Tibial artery (tissue), 4 donors: ENCODE measurements at regions not wholly inside any gene's neighbourhood (a gene's known extent, or its start where the extent isn't known, plus 50 kb on each side); places are given as distances from the start of the nearest gene placed in this dataset.

ENCODE experiments used
- DNase-seq, 2 donors: peaks; one replicate each; pipeline ENCODE4 v3.0.0-alpha.2; 2019
- H3K27ac ChIP-seq, 2 donors: fragments of 200-600 bp; sonication (generic) in 1 of 2; 1 replicate in 1 of 2; 2 replicates in 1 of 2; pipeline ENCODE4 v1.5.1; 2018 to 2019; ENCODE audit warnings: mild to moderate bottlenecking in 1 of 2
- H3K27me3 ChIP-seq, 2 donors: fragments of 200-600 bp; sonication (generic) in 1 of 2; one replicate each; pipeline versions ENCODE4 v1.5.1 to v1.6.0; 2016 to 2019
- H3K36me3 ChIP-seq, 3 donors: fragments of 200-600 bp; sonication (generic) in 2 of 3; one replicate each; pipeline ENCODE4 v1.5.1; 2016 to 2019; ENCODE audit warnings: mild to moderate bottlenecking in 2 of 3
- H3K4me1 ChIP-seq, 4 donors: fragments of 200-600 bp; sonication (generic) in 2 of 4; 1 replicate in 3 of 4; 2 replicates in 1 of 4; pipeline ENCODE4 v1.5.1; 2016 to 2019
- H3K4me3 ChIP-seq, 2 donors: fragments of 200-600 bp; sonication (generic) in 1 of 2; 1 replicate in 1 of 2; 2 replicates in 1 of 2; pipeline ENCODE4 v1.5.1; 2018 to 2019; ENCODE audit warnings: mild to moderate bottlenecking in 2 of 2
- H3K9me3 ChIP-seq, 3 donors: fragments of 200-600 bp; sonication (generic) in 1 of 3; one replicate each; pipeline ENCODE4 v1.5.1; 2016 to 2019
- intact Hi-C: fragments of 100-400 bp; cut with DNase I; formaldehyde crosslinking; loops from one replicate; pipeline ENCODE4 v1.15.0; 2023; ENCODE audit warnings: low total_unique reads
- TF ChIP-seq, protein P1 (sequence below), 2 experiments: fragments of 200-600 bp in 1 of 2; fragments of 450-650 bp in 1 of 2; IDR thresholded peaks; one replicate each; pipeline ENCODE4 v1.5.1; 2017 to 2019; ENCODE audit warnings: antibody characterized with exemption in 2 of 2, mild to moderate bottlenecking in 1 of 2, moderate library complexity in 1 of 2

DNA sequence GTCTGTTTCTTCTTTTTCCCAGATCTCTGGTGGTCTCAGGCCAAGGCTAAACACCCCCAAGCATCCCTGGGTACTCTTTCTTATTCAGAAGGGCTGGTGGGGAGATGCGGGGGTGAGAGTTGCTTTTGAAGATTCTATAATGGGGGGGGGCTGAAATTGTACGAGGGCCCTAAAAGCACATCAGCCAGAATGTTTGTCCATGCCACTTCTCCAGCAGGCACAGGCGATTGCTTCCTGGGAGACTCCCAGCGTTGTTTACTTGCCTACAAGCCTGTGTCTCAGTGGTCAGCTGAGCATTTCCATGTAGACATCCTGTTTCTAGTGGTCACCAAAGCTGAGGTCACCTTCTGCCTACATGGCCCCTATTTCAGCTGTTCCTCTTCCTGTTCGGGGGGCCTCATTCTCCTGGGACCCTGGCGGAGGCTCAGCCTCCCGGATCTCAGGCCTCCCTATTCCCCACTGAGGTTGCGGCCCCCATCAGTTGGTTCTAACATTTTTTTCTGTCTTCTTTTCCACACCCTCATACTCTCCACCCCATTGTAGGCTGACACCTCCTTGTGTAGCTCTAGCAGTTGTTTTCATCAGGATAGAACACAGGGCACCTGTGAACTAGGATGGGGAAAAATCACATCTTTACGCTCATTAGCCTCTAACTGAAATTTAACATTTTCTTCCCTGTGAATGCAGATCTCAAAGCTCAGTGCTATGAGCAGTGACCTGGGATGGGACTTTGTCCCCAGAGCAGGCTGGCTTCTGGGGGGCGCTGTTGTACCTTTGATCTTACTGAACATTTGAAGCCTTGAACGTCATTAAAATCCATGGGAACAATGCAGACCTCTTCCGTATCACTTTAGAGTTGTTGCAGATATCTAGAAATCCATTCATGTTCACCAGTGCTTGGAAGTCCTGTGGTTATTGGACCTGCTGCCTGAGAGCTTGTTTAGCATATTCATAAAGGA lies 286.5 kb downstream of the GLRX3 start:
- Histone ChIP-seq H3K4me1 (no peaks in the 10 kb centered on the region), H3K27ac (no peak overlapping the region), H3K4me3 (no peak overlapping the region), H3K36me3 (no peaks in the 10 kb centered on the region), H3K9me3 (no peaks in the 10 kb centered on the region), H3K27me3 (no peaks in the 10 kb centered on the region)
- intact Hi-C loops = no loop called here
- no peak for DNase-seq
- TF ChIP-seq, protein P1, sequence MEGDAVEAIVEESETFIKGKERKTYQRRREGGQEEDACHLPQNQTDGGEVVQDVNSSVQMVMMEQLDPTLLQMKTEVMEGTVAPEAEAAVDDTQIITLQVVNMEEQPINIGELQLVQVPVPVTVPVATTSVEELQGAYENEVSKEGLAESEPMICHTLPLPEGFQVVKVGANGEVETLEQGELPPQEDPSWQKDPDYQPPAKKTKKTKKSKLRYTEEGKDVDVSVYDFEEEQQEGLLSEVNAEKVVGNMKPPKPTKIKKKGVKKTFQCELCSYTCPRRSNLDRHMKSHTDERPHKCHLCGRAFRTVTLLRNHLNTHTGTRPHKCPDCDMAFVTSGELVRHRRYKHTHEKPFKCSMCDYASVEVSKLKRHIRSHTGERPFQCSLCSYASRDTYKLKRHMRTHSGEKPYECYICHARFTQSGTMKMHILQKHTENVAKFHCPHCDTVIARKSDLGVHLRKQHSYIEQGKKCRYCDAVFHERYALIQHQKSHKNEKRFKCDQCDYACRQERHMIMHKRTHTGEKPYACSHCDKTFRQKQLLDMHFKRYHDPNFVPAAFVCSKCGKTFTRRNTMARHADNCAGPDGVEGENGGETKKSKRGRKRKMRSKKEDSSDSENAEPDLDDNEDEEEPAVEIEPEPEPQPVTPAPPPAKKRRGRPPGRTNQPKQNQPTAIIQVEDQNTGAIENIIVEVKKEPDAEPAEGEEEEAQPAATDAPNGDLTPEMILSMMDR (IDR thresholded peaks at IDR 0.05) = no peak

DNA sequence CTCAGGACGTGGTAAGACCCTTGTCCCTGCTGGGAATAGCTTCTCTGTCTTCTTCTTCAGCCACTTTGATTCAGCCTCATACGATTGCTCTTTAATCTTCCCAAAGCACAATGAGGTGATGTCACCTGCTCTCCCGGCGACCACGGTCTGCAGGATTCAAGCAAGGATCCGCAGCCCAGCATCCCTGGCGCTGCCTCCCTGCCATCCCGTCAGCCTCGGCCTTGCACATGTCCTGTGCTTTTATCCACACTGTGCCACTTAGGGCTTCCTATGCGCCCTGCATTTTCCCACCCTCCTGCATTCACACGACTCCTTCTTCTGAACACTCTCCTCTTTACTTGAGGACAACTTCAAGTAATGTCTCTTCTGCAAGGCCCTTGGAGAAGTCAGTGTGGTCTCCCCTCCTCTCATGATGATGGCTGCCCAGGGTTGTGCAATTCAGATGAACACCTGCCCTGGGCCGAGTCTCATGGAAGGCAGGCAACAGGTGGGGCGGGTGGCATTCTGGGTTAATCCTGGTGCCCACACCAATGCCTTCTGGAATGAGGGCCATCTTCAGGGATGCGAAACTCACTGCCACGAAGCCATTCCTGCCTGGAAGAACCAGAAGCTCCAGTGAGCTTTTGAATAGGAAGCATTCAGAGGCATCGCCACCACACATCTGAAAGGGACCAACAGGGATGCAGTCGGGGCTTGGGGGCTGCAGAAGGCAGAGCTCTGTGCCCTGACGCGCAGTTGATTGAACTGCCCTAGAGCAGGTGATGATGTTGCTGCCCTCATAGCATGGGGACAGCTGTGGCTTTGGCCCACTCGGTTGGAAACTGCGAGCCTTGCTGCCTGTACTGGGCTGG lies 287.5 kb downstream of the GLRX3 start:
- Histone ChIP-seq H3K4me3 (no peak overlapping the region), H3K27ac (no peak overlapping the region), H3K4me1 (no peaks in the 10 kb centered on the region), H3K27me3 (no peaks in the 10 kb centered on the region), H3K9me3 (no peaks in the 10 kb centered on the region), H3K36me3 (no peaks in the 10 kb centered on the region)
- no peak for DNase-seq
- TF ChIP-seq, protein P1 (IDR thresholded peaks at IDR 0.05) = no peak
- intact Hi-C loops = no loop called here

DNA sequence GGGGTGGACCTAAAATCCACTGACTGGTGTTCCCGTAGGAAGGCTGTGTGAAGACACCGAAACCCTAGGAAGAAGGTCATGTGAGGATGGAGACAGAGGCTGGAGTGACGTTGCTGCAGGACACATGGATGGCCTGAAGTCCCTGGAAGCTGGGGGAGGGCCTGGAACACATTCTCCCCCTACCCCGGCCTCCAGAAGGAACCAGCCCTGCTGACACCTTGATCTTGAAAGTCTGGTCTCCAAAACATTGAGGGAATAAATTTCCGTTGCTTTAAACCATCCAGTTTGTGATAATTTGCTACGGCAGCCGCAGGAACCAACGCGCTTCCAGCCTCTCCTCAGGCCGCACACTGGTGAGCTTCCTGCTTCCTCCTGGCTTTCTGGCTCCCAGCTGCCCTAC lies 288.2 kb downstream of the GLRX3 start:
- H3K4me3 ChIP-seq = no peak overlapping the region
- no peaks in the 10 kb centered on the region for H3K4me1 ChIP-seq
- no peaks in the 10 kb centered on the region for H3K9me3 ChIP-seq
- TF ChIP-seq, protein P1 (IDR thresholded peaks at IDR 0.05) = no peak
- no peaks in the 10 kb centered on the region for H3K27me3 ChIP-seq
- no peak overlapping the region for H3K27ac ChIP-seq
- DNase-seq = no peak
- H3K36me3 ChIP-seq = no peaks in the 10 kb centered on the region
- intact Hi-C loops = no loop called here

DNA sequence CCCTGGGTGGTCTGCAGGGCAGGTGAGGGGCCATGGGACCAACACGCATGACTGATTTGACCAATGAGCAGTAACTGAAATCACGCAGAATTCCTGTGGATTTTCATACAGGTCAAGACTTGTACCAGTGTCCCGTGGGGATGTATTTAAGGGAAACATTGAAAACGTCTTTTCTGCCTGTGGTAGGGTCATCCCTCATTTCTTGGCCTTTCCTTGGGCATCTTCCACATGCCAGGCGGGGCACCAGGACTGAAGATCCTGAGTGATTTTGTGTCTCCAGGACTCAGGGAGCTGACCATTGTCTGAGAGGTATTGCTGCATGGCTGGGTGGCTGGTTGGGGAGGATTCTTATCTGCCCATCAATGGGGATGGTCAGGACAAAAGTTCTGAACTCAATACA lies 289.0 kb downstream of the GLRX3 start:
- H3K4me3 ChIP-seq = no peak overlapping the region
- no peaks in the 10 kb centered on the region for H3K4me1 ChIP-seq
- no peak overlapping the region for H3K27ac ChIP-seq
- intact Hi-C loops = no loop called here
- DNase-seq = no peak
- no peaks in the 10 kb centered on the region for H3K9me3 ChIP-seq
- TF ChIP-seq, protein P1 (IDR thresholded peaks at IDR 0.05) = no peak
- no peaks in the 10 kb centered on the region for H3K36me3 ChIP-seq
- H3K27me3 ChIP-seq = no peaks in the 10 kb centered on the region

DNA sequence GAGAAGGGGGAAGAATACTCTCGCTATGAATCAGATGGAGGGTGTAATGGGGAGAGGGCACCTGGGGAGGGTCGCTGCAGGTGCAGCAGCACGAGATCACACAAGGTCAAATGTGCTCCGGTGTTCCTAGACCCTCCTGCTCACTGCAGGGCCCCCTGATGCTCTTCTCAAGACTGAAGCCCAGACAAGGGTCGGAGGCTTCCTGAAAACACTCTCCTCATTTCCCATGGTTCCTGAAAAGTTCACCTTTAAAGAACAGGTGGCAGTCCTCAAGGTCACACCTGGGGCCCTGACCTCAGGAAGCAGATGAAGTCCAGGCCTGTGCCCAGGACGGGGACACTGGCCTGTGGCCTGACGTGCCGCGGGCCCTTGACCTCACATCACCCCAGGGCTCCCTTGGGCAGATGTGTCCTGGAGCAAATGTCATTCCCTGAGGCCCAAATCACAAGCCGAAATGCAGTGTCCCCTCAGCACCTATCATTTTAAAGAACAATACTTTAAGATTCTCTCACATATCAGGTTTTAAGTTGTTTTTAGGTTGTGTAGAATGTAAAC lies 289.8 kb downstream of the GLRX3 start:
- Histone ChIP-seq H3K4me3 (no peak overlapping the region), H3K27ac (no peak overlapping the region), H3K27me3 (no peaks in the 10 kb centered on the region), H3K9me3 (no peaks in the 10 kb centered on the region), H3K36me3 (no peaks in the 10 kb centered on the region), H3K4me1 (no peaks in the 10 kb centered on the region)
- intact Hi-C loops = no loop called here
- DNase-seq = no peak
- TF ChIP-seq, protein P1 (IDR thresholded peaks at IDR 0.05) = no peak
